Liver (tissue), 3 donors: ENCODE measurements at regions not wholly inside any gene's neighbourhood (a gene's known extent, or its start where the extent isn't known, plus 50 kb on each side); places are given as distances from the start of the nearest gene placed in this dataset.

Source experiments
- CTCF ChIP-seq: fragments of 150-350 bp; IDR thresholded peaks from 2 replicates; pipeline ENCODE4 v1.5.1; 2017; ENCODE audit warnings: improper control_type of control experiment, low read depth, low read length; ENCODE audit not compliant: missing input control
- EGR1 ChIP-seq, 2 donors: IDR thresholded peaks; 2 replicates each; pipeline ENCODE4 v1.6.1; 2016 to 2018; ENCODE audit warnings: antibody characterized with exemption in 2 of 2, low read depth in 2 of 2
- JUND ChIP-seq, 2 donors: IDR thresholded peaks; 2 replicates each; pipeline ENCODE4 v1.6.1; 2016; ENCODE audit warnings: antibody characterized with exemption in 2 of 2
- MAX ChIP-seq: IDR thresholded peaks from 2 replicates; pipeline ENCODE4 v1.6.1; 2016; ENCODE audit warnings: antibody characterized with exemption
- RAD21 ChIP-seq, 2 donors: IDR thresholded peaks; 2 replicates each; pipeline ENCODE4 v1.6.1; 2016; ENCODE audit warnings: antibody characterized with exemption in 2 of 2, mild to moderate bottlenecking in 2 of 2
- SP1 ChIP-seq: IDR thresholded peaks from 2 replicates; pipeline ENCODE4 v1.6.1; 2018; ENCODE audit warnings: antibody characterized with exemption, mild to moderate bottlenecking
- TAF1 ChIP-seq: conservative IDR thresholded peaks from 2 replicates; pipeline ENCODE4 v1.6.1; 2016; ENCODE audit warnings: antibody characterized with exemption, mild to moderate bottlenecking
- TF ChIP-seq, protein P1 (sequence below): IDR thresholded peaks from 2 replicates; pipeline ENCODE4 v1.6.1; 2016; ENCODE audit warnings: antibody characterized with exemption
- TF ChIP-seq, protein P2 (sequence below): IDR thresholded peaks from 2 replicates; pipeline ENCODE4 v1.6.1; 2016; ENCODE audit warnings: antibody characterized with exemption, mild to moderate bottlenecking
- TF ChIP-seq, protein P3 (sequence below): IDR thresholded peaks from 2 replicates; pipeline ENCODE4 v1.6.1; 2016; ENCODE audit warnings: antibody characterized with exemption
- donor health status: healthy.
- donor health status: healthy.

GRCh38 chr4:56252561-56253152 lies 134.6 kb downstream of the AASDH start:
- TF ChIP-seq, protein P1, sequence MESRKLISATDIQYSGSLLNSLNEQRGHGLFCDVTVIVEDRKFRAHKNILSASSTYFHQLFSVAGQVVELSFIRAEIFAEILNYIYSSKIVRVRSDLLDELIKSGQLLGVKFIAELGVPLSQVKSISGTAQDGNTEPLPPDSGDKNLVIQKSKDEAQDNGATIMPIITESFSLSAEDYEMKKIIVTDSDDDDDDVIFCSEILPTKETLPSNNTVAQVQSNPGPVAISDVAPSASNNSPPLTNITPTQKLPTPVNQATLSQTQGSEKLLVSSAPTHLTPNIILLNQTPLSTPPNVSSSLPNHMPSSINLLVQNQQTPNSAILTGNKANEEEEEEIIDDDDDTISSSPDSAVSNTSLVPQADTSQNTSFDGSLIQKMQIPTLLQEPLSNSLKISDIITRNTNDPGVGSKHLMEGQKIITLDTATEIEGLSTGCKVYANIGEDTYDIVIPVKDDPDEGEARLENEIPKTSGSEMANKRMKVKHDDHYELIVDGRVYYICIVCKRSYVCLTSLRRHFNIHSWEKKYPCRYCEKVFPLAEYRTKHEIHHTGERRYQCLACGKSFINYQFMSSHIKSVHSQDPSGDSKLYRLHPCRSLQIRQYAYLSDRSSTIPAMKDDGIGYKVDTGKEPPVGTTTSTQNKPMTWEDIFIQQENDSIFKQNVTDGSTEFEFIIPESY, result no peak
- TF ChIP-seq TAF1, result no peak
- TF ChIP-seq CTCF, result no peak
- TF ChIP-seq, protein P2, sequence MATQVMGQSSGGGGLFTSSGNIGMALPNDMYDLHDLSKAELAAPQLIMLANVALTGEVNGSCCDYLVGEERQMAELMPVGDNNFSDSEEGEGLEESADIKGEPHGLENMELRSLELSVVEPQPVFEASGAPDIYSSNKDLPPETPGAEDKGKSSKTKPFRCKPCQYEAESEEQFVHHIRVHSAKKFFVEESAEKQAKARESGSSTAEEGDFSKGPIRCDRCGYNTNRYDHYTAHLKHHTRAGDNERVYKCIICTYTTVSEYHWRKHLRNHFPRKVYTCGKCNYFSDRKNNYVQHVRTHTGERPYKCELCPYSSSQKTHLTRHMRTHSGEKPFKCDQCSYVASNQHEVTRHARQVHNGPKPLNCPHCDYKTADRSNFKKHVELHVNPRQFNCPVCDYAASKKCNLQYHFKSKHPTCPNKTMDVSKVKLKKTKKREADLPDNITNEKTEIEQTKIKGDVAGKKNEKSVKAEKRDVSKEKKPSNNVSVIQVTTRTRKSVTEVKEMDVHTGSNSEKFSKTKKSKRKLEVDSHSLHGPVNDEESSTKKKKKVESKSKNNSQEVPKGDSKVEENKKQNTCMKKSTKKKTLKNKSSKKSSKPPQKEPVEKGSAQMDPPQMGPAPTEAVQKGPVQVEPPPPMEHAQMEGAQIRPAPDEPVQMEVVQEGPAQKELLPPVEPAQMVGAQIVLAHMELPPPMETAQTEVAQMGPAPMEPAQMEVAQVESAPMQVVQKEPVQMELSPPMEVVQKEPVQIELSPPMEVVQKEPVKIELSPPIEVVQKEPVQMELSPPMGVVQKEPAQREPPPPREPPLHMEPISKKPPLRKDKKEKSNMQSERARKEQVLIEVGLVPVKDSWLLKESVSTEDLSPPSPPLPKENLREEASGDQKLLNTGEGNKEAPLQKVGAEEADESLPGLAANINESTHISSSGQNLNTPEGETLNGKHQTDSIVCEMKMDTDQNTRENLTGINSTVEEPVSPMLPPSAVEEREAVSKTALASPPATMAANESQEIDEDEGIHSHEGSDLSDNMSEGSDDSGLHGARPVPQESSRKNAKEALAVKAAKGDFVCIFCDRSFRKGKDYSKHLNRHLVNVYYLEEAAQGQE, result no peak
- no peak for TF ChIP-seq JUND (IDR thresholded peaks at IDR 0.05)
- no peak for TF ChIP-seq SP1
- TF ChIP-seq, protein P3, sequence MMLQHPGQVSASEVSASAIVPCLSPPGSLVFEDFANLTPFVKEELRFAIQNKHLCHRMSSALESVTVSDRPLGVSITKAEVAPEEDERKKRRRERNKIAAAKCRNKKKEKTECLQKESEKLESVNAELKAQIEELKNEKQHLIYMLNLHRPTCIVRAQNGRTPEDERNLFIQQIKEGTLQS, result no peak
- no peak for TF ChIP-seq RAD21 (IDR thresholded peaks at IDR 0.05)
- TF ChIP-seq EGR1 (IDR thresholded peaks at IDR 0.05; ENCODE audit: low read depth in 2 of 2), result no peak
- TF ChIP-seq MAX, result no peak
